Parathyroid adenoma (tissue), 2 donors: ENCODE measurements at regions not wholly inside any gene's neighbourhood (a gene's known extent, or its start where the extent isn't known, plus 50 kb on each side); places are given as distances from the start of the nearest gene placed in this dataset.

ENCODE experiments used
- H2AFZ ChIP-seq: fragments of 300-600 bp; sonication (generic); one replicate; pipeline ENCODE4 v1.7.0; 2017; ENCODE audit warnings: antibody characterized with exemption, mild to moderate bottlenecking
- H3K27ac ChIP-seq: fragments of 300-600 bp; sonication (generic); one replicate; pipeline ENCODE4 v1.7.0; 2017
- H3K27me3 ChIP-seq: fragments of 300-600 bp; sonication (generic); one replicate; pipeline ENCODE4 v1.7.0; 2017; ENCODE audit warnings: low read length; ENCODE audit not compliant: control insufficient read depth, insufficient read depth
- H3K36me3 ChIP-seq: fragments of 300-600 bp; sonication (generic); one replicate; pipeline ENCODE4 v1.7.0; 2017; ENCODE audit warnings: low read length; ENCODE audit not compliant: control insufficient read depth, insufficient read depth
- H3K4me1 ChIP-seq: fragments of 300-600 bp; sonication (generic); one replicate; pipeline ENCODE4 v1.7.0; 2017; ENCODE audit warnings: control low read depth
- H3K4me2 ChIP-seq: fragments of 300-600 bp; sonication (generic); one replicate; pipeline ENCODE4 v1.7.0; 2017; ENCODE audit warnings: low read length
- H3K4me3 ChIP-seq: fragments of 300-600 bp; sonication (generic); one replicate; pipeline ENCODE4 v1.7.0; 2017; ENCODE audit warnings: low read depth, low read length
- H3K79me2 ChIP-seq: fragments of 300-600 bp; sonication (generic); one replicate; pipeline ENCODE4 v1.7.0; 2017; ENCODE audit warnings: control low read depth
- H3K9ac ChIP-seq: fragments of 300-600 bp; sonication (generic); one replicate; pipeline ENCODE4 v1.7.0; 2017; ENCODE audit warnings: mild to moderate bottlenecking
- H3K9me3 ChIP-seq: fragments of 300-600 bp; sonication (generic); one replicate; pipeline ENCODE4 v1.7.0; 2017; ENCODE audit warnings: low read length; ENCODE audit not compliant: control insufficient read depth
- CTCF ChIP-seq: fragments of 300-600 bp; sonication (generic); IDR thresholded peaks from one replicate; pipeline ENCODE4 v1.7.0; 2017; ENCODE audit warnings: antibody characterized with exemption, mild to moderate bottlenecking
- donor health status: primary hyperparathyroidism.

GRCh38 chr16:64130140-64130539 is 991.7 kb downstream of the CDH11 start:
- no peak overlapping the region for H3K4me3 ChIP-seq
- no peak for TF ChIP-seq CTCF
- H3K79me2 ChIP-seq: no peaks in the 10 kb centered on the region
- no peak overlapping the region for H3K4me2 ChIP-seq
- H3K36me3 ChIP-seq: no peaks in the 10 kb centered on the region
- H2AFZ ChIP-seq: no peak overlapping the region
- no peak overlapping the region for H3K9ac ChIP-seq
- H3K27me3 ChIP-seq: no peaks in the 10 kb centered on the region
- peaks cover 2% of the 10 kb centered on the region for H3K4me1 ChIP-seq
- H3K27ac ChIP-seq: no peak overlapping the region
- no peaks in the 10 kb centered on the region for H3K9me3 ChIP-seq

DNA sequence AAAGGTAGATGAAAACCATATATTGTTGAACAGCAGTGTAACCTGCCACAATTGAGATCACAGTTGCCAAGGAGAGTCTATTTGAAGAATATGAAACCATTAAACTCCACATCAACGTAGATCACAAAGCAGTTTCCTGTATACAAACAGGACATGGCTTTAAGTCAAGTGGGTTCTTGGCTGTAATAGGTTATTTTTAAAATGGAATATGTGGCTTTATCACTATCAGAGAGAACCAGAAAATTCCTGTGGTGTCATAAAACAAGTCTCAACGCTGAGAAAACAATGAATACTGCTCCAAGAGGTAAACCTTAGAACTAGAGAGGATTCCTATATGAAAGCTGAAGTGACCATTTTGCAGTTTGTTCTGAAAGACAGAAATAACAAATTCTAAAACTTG is 999.7 kb downstream of the CDH11 start:
- TF ChIP-seq CTCF: no peak
- no peak overlapping the region for H2AFZ ChIP-seq
- no peak overlapping the region for H3K27ac ChIP-seq
- H3K27me3 ChIP-seq: no peaks in the 10 kb centered on the region
- H3K9me3 ChIP-seq: no peaks in the 10 kb centered on the region
- no peaks in the 10 kb centered on the region for H3K79me2 ChIP-seq
- no peak overlapping the region for H3K4me2 ChIP-seq
- H3K36me3 ChIP-seq: no peaks in the 10 kb centered on the region
- no peak overlapping the region for H3K9ac ChIP-seq
- H3K4me3 ChIP-seq: no peak overlapping the region
- H3K4me1 ChIP-seq: no peaks in the 10 kb centered on the region

DNA sequence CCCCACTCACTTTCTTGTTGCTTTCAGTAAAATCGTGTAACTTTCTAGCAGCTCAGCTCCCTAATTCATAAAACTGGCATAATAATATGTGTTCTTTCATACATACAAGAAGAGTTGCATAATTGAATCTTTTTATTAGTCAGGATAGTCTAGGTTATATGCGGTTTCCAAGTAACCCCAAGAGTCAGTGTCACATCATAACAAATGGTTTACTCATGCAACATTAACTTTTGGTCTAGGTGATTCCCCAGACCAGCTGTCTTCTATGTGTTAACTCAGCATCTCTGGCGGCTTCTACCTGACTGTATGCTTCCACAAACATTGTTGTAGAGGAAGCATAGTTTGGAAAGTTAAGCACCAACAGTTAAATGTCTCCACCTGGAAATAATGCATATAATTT is 1000.4 kb downstream of the CDH11 start:
- Histone ChIP-seq H3K36me3 (no peaks in the 10 kb centered on the region), H3K27me3 (no peaks in the 10 kb centered on the region), H3K4me1 (no peaks in the 10 kb centered on the region), H2AFZ (no peak overlapping the region), H3K9ac (no peak overlapping the region), H3K27ac (no peak overlapping the region), H3K9me3 (no peaks in the 10 kb centered on the region), H3K4me3 (no peak overlapping the region), H3K79me2 (no peaks in the 10 kb centered on the region), H3K4me2 (no peak overlapping the region)
- no peak for TF ChIP-seq CTCF

DNA sequence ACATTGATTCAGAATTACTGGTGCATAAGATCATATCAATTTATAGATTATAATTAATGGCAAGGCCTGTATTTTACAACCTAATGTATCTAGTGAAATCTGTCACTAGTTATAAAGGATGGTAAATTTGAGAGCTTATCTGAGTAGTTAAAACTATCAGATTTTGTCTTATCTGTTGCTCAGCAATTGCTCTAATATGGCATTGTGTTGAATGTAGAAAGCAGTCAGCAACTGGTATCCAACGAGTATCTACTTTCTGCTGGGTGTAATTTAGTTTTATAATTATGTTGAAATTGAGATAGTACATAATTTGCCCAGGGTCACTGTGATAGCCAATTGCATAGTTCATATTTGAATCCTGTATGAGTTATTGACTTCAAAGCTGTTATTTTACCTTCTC is 1005.7 kb downstream of the CDH11 start:
- Histone ChIP-seq H3K36me3 (no peaks in the 10 kb centered on the region), H3K27me3 (no peaks in the 10 kb centered on the region), H2AFZ (no peak overlapping the region), H3K9me3 (no peaks in the 10 kb centered on the region), H3K27ac (no peak overlapping the region), H3K4me1 (no peaks in the 10 kb centered on the region), H3K4me2 (no peak overlapping the region), H3K4me3 (no peak overlapping the region), H3K79me2 (no peaks in the 10 kb centered on the region), H3K9ac (no peak overlapping the region)
- TF ChIP-seq CTCF: no peak

GRCh38 chr16:64109241-64109640 is 1012.6 kb downstream of the CDH11 start:
- Histone ChIP-seq H3K9me3 (no peaks in the 10 kb centered on the region), H3K4me2 (no peak overlapping the region), H3K27me3 (no peaks in the 10 kb centered on the region), H3K4me3 (no peak overlapping the region), H3K36me3 (no peaks in the 10 kb centered on the region), H2AFZ (no peak overlapping the region), H3K79me2 (no peaks in the 10 kb centered on the region), H3K4me1 (no peaks in the 10 kb centered on the region), H3K27ac (no peak overlapping the region), H3K9ac (no peak overlapping the region)
- TF ChIP-seq CTCF: no peak
